ENCODE measurements at regions not wholly inside any gene's neighbourhood (a gene's known extent, or its start where the extent isn't known, plus 50 kb on each side); places are given as distances from the start of the nearest gene placed in this dataset.

GRCh38 chr2:19580264-19580663 lies 221.8 kb upstream of the OSR1 start:
- no peak for TF ChIP-seq CTCF (CRISPR knock-in tag; IDR thresholded peaks at IDR 0.05)
- no peak for TF ChIP-seq NFYB (CRISPR knock-in tag; IDR thresholded peaks at IDR 0.05)
- TF ChIP-seq ZNF839 (CRISPR knock-in tag; IDR thresholded peaks at IDR 0.05; ENCODE audit: borderline replicate concordance) = no peak
- no peak for TF ChIP-seq ZNF20 (CRISPR knock-in tag; IDR thresholded peaks at IDR 0.05)
- no peak for TF ChIP-seq GABPA (IDR thresholded peaks at IDR 0.05; ENCODE audit: low read depth, low read length)
- TF ChIP-seq GABPA (CRISPR knock-in tag; IDR thresholded peaks at IDR 0.05; ENCODE audit: low read depth) = no peak
- TF ChIP-seq, protein P1, sequence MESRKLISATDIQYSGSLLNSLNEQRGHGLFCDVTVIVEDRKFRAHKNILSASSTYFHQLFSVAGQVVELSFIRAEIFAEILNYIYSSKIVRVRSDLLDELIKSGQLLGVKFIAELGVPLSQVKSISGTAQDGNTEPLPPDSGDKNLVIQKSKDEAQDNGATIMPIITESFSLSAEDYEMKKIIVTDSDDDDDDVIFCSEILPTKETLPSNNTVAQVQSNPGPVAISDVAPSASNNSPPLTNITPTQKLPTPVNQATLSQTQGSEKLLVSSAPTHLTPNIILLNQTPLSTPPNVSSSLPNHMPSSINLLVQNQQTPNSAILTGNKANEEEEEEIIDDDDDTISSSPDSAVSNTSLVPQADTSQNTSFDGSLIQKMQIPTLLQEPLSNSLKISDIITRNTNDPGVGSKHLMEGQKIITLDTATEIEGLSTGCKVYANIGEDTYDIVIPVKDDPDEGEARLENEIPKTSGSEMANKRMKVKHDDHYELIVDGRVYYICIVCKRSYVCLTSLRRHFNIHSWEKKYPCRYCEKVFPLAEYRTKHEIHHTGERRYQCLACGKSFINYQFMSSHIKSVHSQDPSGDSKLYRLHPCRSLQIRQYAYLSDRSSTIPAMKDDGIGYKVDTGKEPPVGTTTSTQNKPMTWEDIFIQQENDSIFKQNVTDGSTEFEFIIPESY (CRISPR knock-in tag; IDR thresholded peaks at IDR 0.05) = no peak
- TF ChIP-seq NR2C2 (CRISPR knock-in tag; IDR thresholded peaks at IDR 0.05; ENCODE audit: borderline replicate concordance) = no peak
- no peak for TF ChIP-seq ZNF121 (CRISPR knock-in tag; IDR thresholded peaks at IDR 0.05)
- TF ChIP-seq TRIM24 (CRISPR knock-in tag; IDR thresholded peaks at IDR 0.05) = no peak
- TF ChIP-seq GABPB1 (CRISPR knock-in tag; IDR thresholded peaks at IDR 0.05) = no peak
- no peak for TF ChIP-seq RARA (CRISPR knock-in tag; IDR thresholded peaks at IDR 0.05)
- TF ChIP-seq, protein P2, sequence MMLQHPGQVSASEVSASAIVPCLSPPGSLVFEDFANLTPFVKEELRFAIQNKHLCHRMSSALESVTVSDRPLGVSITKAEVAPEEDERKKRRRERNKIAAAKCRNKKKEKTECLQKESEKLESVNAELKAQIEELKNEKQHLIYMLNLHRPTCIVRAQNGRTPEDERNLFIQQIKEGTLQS (CRISPR knock-in tag; IDR thresholded peaks at IDR 0.05) = no peak

All from HepG2 (cell line).